OCI-LY1 (cell line): ENCODE measurements at regions not wholly inside any gene's neighbourhood (a gene's known extent, or its start where the extent isn't known, plus 50 kb on each side); places are given as distances from the start of the nearest gene placed in this dataset.

Experiments used
- H2AFZ ChIP-seq: fragments of 200-600 bp; sonication (generic), shearing (Covaris generic); 2 replicates; pipeline ENCODE4 v1.6.0; 2014; ENCODE audit warnings: antibody characterized with exemption, mild to moderate bottlenecking, low read length
- H3F3A ChIP-seq: fragments of 200-600 bp; sonication (generic), shearing (Covaris generic); 2 replicates; pipeline ENCODE4 v1.6.0; 2014; ENCODE audit warnings: mild to moderate bottlenecking, antibody characterized with exemption, low read length, moderate library complexity; ENCODE audit not compliant: insufficient read depth
- H3K27ac ChIP-seq: fragments of 200-600 bp; sonication (generic); 2 replicates; pipeline ENCODE4 v1.5.1; 2014; ENCODE audit warnings: low read length, mixed run types, mild to moderate bottlenecking, low read depth; ENCODE audit not compliant: poor library complexity, severe bottlenecking
- H3K27me3 ChIP-seq: fragments of 200-600 bp; sonication (generic); 2 replicates; pipeline ENCODE4 v1.6.0; 2014; ENCODE audit warnings: antibody characterized with exemption, mild to moderate bottlenecking, low read length, moderate library complexity; ENCODE audit not compliant: insufficient read depth
- H3K36me3 ChIP-seq: fragments of 200-600 bp; sonication (generic); 2 replicates; pipeline ENCODE4 v1.6.1; 2014; ENCODE audit warnings: mild to moderate bottlenecking, antibody characterized with exemption, low read length, moderate library complexity, mixed read lengths; ENCODE audit not compliant: insufficient read depth
- H3K4me1 ChIP-seq: fragments of 200-600 bp; sonication (generic); 2 replicates; pipeline ENCODE4 v1.5.1; 2014; ENCODE audit warnings: mild to moderate bottlenecking, low read length, moderate library complexity; ENCODE audit not compliant: insufficient read depth, severe bottlenecking
- H3K4me2 ChIP-seq: fragments of 200-600 bp; sonication (generic), shearing (Covaris generic); 2 replicates; pipeline ENCODE4 v1.6.1; 2014; ENCODE audit warnings: low read length
- H3K4me3 ChIP-seq: fragments of 200-600 bp; sonication (generic); 2 replicates; pipeline ENCODE4 v1.5.1; 2014; ENCODE audit warnings: low read length, low read depth, mild to moderate bottlenecking, mixed read lengths; ENCODE audit not compliant: poor library complexity, severe bottlenecking
- H3K79me2 ChIP-seq: fragments of 200-600 bp; shearing (Covaris generic); 2 replicates; pipeline ENCODE4 v1.6.1; 2016; ENCODE audit warnings: mixed run types, low read length, mixed read lengths; ENCODE audit not compliant: insufficient read depth
- H3K9ac ChIP-seq: fragments of 200-600 bp; sonication (generic), shearing (Covaris generic); 2 replicates; pipeline ENCODE4 v1.6.1; 2014; ENCODE audit warnings: mild to moderate bottlenecking, low read length, mixed read lengths
- H3K9me2 ChIP-seq: fragments of 200-600 bp; sonication (generic), shearing (Covaris generic); 2 replicates; pipeline ENCODE4 v1.6.1; 2014; ENCODE audit warnings: low read depth, mild to moderate bottlenecking, low read length, mixed read lengths
- H3K9me3 ChIP-seq: fragments of 200-600 bp; shearing (Covaris generic); 2 replicates; pipeline ENCODE4 v1.6.1; 2014; ENCODE audit warnings: low read length, mixed read lengths
- H4K20me1 ChIP-seq: fragments of 200-600 bp; sonication (generic), shearing (Covaris generic); 2 replicates; pipeline ENCODE4 v1.6.0; 2016; ENCODE audit warnings: mild to moderate bottlenecking, low read length; ENCODE audit not compliant: insufficient read depth
- EZH2 ChIP-seq: fragments of 200-600 bp; sonication (generic), shearing (Covaris generic); IDR thresholded peaks from 2 replicates; pipeline ENCODE4 v1.8.0; 2017; ENCODE audit warnings: borderline replicate concordance, mixed run types, mild to moderate bottlenecking, antibody characterized with exemption, low read length, moderate library complexity, mixed read lengths
- TF ChIP-seq, protein P1 (sequence below): fragments of 200-600 bp; sonication (generic), shearing (Covaris generic); IDR thresholded peaks from 2 replicates; pipeline ENCODE4 v1.5.1; 2017; ENCODE audit warnings: mild to moderate bottlenecking, antibody characterized with exemption, low read length, moderate library complexity, mixed read lengths

- Histone ChIP-seq H3K27ac (peak overlapping the region; percentile 90), H2AFZ (no peak overlapping the region), H3K4me3 (peak overlapping the region; percentile 14)
These were observed 53.5 kb upstream of the ID2 start for GRCh38 chr2:8628179-8628865.

DNA sequence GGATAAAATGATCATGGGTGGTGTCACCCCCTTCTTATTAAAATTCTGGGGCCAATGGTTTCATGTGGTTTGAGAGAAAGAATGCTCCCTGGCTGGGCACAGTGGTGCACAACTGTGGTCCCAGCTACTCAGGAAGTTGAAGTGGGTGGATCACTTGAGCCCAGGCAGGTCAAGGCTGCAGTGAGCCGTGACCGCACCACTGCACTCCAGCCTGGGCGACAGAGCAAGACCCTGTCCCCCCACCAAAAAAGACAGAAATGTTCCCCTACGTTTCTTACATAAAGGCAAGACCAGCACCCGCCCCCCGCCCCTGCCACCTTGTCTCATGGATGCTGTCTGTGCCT is 53.0 kb upstream of the ID2 start:
- H3F3A ChIP-seq = no peaks in the 10 kb centered on the region
- no peaks in the 10 kb centered on the region for H3K9me3 ChIP-seq
- no peak overlapping the region for H2AFZ ChIP-seq
- TF ChIP-seq, protein P1, sequence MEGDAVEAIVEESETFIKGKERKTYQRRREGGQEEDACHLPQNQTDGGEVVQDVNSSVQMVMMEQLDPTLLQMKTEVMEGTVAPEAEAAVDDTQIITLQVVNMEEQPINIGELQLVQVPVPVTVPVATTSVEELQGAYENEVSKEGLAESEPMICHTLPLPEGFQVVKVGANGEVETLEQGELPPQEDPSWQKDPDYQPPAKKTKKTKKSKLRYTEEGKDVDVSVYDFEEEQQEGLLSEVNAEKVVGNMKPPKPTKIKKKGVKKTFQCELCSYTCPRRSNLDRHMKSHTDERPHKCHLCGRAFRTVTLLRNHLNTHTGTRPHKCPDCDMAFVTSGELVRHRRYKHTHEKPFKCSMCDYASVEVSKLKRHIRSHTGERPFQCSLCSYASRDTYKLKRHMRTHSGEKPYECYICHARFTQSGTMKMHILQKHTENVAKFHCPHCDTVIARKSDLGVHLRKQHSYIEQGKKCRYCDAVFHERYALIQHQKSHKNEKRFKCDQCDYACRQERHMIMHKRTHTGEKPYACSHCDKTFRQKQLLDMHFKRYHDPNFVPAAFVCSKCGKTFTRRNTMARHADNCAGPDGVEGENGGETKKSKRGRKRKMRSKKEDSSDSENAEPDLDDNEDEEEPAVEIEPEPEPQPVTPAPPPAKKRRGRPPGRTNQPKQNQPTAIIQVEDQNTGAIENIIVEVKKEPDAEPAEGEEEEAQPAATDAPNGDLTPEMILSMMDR = no peak; the same call in 1 of the 2 replicates
- TF ChIP-seq EZH2 = no peak
- no peaks in the 10 kb centered on the region for H4K20me1 ChIP-seq
- H3K27me3 ChIP-seq = no peaks in the 10 kb centered on the region
- H3K4me1 ChIP-seq = peaks cover 47% of the 10 kb centered on the region
- H3K36me3 ChIP-seq = no peaks in the 10 kb centered on the region
- H3K9me2 ChIP-seq = no peaks in the 10 kb centered on the region
- H3K9ac ChIP-seq = peak overlapping the region; percentile 64
- peak overlapping the region; percentile 69 for H3K4me2 ChIP-seq
- no peaks in the 10 kb centered on the region for H3K79me2 ChIP-seq
- peak overlapping the region; percentile 90 for H3K27ac ChIP-seq
- H3K4me3 ChIP-seq = peak overlapping the region; percentile 43

More at GRCh38 chr2:8628179-8628865, 53.5 kb upstream of the ID2 start:
- Histone ChIP-seq H3K27me3 (no peaks in the 10 kb centered on the region), H3K4me1 (peaks cover 47% of the 10 kb centered on the region), H3K9me3 (no peaks in the 10 kb centered on the region), H3K9ac (peak overlapping the region; percentile 36; the same call in 1 of the 2 replicates), H3K9me2 (no peaks in the 10 kb centered on the region), H3K36me3 (no peaks in the 10 kb centered on the region), H3K79me2 (no peaks in the 10 kb centered on the region), H4K20me1 (no peaks in the 10 kb centered on the region), H3K4me2 (peak overlapping the region; percentile 69), H3F3A (no peaks in the 10 kb centered on the region)
- TF ChIP-seq, protein P1 = peak; percentile 65
- no peak for TF ChIP-seq EZH2

GRCh38 chr2:8629402-8629801 is 52.5 kb upstream of the ID2 start:
- TF ChIP-seq, protein P1 = no peak
- TF ChIP-seq EZH2 = no peak
- Histone ChIP-seq H3K27me3 (no peaks in the 10 kb centered on the region), H3K4me3 (peak overlapping the region; percentile 43), H3K36me3 (no peaks in the 10 kb centered on the region), H3F3A (no peaks in the 10 kb centered on the region), H3K27ac (peak overlapping the region; percentile 90), H3K4me2 (peak overlapping the region; percentile 69), H3K79me2 (no peaks in the 10 kb centered on the region), H3K9me3 (no peaks in the 10 kb centered on the region), H3K4me1 (peaks cover 47% of the 10 kb centered on the region), H2AFZ (no peak overlapping the region), H4K20me1 (no peaks in the 10 kb centered on the region), H3K9me2 (no peaks in the 10 kb centered on the region), H3K9ac (peak overlapping the region; percentile 64)
